Peyer's patch (tissue), 4 donors: ENCODE measurements at regions not wholly inside any gene's neighbourhood (a gene's known extent, or its start where the extent isn't known, plus 50 kb on each side); places are given as distances from the start of the nearest gene placed in this dataset.

ENCODE experiments used
- DNase-seq, 3 donors: peaks; one replicate each; pipeline ENCODE4 v3.0.0-alpha.2; 2017 to 2019
- H3K27ac ChIP-seq, 4 donors: fragments of 200-600 bp; sonication (generic); one replicate each; pipeline ENCODE4 v1.5.1; 2016 to 2019
- H3K27me3 ChIP-seq, 2 donors: fragments of 200-600 bp; sonication (generic); one replicate each; pipeline ENCODE4 v1.5.1; 2019
- H3K36me3 ChIP-seq, 3 donors: fragments of 200-600 bp; sonication (generic); one replicate each; pipeline ENCODE4 v1.5.1; 2016 to 2019
- H3K4me1 ChIP-seq, 4 donors: fragments of 200-600 bp; sonication (generic); one replicate each; pipeline ENCODE4 v1.5.1; 2016 to 2019
- H3K4me3 ChIP-seq, 4 donors: fragments of 200-600 bp; sonication (generic); 1 replicate in 3 of 4; 2 replicates in 1 of 4; pipeline ENCODE4 v1.5.1; 2016 to 2019; ENCODE audit warnings: mild to moderate bottlenecking in 1 of 4
- H3K9me3 ChIP-seq, 4 donors: fragments of 200-600 bp; sonication (generic); one replicate each; pipeline ENCODE4 v1.5.1; 2016 to 2019; ENCODE audit warnings: mild to moderate bottlenecking in 1 of 4
- POLR2A ChIP-seq, 2 donors: fragments of 450-650 bp; IDR thresholded peaks; one replicate each; pipeline ENCODE4 v1.5.1; 2017; ENCODE audit warnings: antibody characterized with exemption in 2 of 2, mild to moderate bottlenecking in 2 of 2, moderate library complexity in 2 of 2
- TF ChIP-seq, protein P1 (sequence below), 6 experiments: fragments of 450-650 bp in 4 of 6; fragments of 200-600 bp in 2 of 6; sonication (generic) in 1 of 6; IDR thresholded peaks; one replicate each; pipeline ENCODE4 v1.5.1; 2017 to 2019; ENCODE audit warnings: antibody characterized with exemption in 6 of 6, mild to moderate bottlenecking in 3 of 6, moderate library complexity in 1 of 6

DNA sequence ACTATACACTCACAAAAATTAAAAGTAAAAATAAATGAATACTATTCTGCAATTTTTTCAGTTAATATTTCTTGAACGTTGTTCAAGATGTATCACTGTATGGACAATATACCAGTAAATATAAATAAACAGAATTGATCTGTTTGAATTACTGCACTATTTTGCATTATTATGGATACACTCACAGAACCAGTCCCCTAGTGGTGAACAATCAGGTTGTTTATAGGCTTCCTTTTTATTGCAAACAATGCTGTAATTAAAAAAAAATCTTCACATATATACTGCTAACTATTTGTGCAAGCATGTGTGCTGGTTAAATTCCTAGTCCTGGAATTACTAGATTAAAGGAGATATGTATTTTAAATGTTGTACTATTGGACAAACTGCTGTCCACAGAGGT is 306.0 kb downstream of the FBXO15 start:
- no peaks in the 10 kb centered on the region for H3K36me3 ChIP-seq
- no peaks in the 10 kb centered on the region for H3K4me1 ChIP-seq
- no peak overlapping the region for H3K4me3 ChIP-seq
- TF ChIP-seq POLR2A (IDR thresholded peaks at IDR 0.05), result no peak
- TF ChIP-seq, protein P1, sequence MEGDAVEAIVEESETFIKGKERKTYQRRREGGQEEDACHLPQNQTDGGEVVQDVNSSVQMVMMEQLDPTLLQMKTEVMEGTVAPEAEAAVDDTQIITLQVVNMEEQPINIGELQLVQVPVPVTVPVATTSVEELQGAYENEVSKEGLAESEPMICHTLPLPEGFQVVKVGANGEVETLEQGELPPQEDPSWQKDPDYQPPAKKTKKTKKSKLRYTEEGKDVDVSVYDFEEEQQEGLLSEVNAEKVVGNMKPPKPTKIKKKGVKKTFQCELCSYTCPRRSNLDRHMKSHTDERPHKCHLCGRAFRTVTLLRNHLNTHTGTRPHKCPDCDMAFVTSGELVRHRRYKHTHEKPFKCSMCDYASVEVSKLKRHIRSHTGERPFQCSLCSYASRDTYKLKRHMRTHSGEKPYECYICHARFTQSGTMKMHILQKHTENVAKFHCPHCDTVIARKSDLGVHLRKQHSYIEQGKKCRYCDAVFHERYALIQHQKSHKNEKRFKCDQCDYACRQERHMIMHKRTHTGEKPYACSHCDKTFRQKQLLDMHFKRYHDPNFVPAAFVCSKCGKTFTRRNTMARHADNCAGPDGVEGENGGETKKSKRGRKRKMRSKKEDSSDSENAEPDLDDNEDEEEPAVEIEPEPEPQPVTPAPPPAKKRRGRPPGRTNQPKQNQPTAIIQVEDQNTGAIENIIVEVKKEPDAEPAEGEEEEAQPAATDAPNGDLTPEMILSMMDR (IDR thresholded peaks at IDR 0.05), result no peak
- DNase-seq, result no peak
- no peaks in the 10 kb centered on the region for H3K9me3 ChIP-seq
- H3K27ac ChIP-seq, result no peak overlapping the region
- H3K27me3 ChIP-seq, result no peaks in the 10 kb centered on the region

DNA sequence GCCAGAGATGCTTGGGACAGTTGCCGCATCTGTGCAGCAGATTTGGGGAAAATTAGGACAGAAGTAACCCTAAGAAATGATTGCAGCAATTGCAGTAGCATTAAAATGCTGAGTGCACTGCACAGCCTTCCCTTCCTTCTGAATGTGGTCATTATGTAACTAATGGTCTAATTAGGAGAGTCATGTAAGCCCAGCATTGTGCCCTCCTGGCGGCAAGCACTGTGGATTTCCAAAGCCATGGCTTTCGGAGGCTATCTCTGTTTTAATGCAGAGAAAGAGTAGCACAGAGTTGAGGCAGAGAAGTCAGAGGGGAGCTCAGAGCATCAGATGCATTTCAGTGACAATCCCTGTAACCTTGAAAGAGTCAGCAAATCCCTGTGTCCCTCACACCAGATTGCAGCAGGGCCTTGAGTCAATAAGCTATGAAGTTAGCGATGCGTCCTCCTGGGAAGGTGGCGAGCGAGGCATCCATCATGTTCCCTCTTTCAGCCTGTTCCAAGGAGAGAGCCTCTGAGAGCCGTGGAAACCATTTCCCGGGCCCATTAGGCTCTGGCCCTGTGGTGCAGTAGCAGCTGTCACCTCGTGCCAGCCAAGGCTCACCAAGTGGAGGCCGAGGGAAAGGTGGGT is 307.2 kb downstream of the FBXO15 start:
- H3K27me3 ChIP-seq, result no peaks in the 10 kb centered on the region
- no peak overlapping the region for H3K27ac ChIP-seq
- TF ChIP-seq POLR2A (IDR thresholded peaks at IDR 0.05), result no peak
- TF ChIP-seq, protein P1 (IDR thresholded peaks at IDR 0.05), result no peak
- H3K9me3 ChIP-seq, result no peaks in the 10 kb centered on the region
- H3K4me3 ChIP-seq, result no peak overlapping the region
- H3K4me1 ChIP-seq, result no peaks in the 10 kb centered on the region
- no peak for DNase-seq
- no peaks in the 10 kb centered on the region for H3K36me3 ChIP-seq

DNA sequence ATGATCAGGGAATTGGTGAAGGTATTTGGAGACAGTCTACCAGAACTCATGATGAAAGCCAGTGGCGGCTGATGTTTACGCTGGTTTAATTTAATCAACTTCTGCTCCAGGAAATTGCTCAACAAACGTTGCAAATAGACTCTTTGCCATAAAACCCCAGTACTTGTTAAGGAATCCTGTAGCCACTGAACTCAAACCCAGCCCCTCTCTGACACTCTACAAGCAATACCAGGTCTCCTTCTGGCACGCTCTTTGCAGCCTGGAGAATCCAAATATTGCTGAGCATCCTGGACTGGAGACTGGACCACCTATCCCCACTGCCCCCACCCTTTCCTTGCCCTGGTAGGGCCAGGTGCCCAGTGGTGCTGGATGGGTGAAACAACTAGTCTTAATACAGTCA is 308.2 kb downstream of the FBXO15 start:
- no peaks in the 10 kb centered on the region for H3K27me3 ChIP-seq

DNA sequence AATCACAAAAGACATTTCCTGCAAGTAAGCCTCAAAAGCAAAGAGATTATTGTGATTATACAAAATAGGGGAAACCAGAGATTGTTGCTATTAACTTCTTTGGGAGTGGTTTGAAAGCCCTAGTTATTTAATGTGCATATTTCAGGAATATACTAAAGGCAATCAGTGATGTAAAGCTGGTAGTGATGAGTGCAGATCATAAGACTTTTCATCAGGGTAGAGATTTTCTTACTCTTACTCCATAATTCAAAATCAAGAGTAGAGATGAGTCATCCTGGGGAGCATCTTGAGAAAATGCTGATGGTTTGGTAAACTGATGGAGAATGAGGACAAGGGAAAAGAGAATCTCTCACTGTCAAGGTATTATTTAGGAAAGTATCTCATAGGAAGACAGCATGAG is 309.5 kb downstream of the FBXO15 start:
- no peak overlapping the region for H3K4me3 ChIP-seq

More for the DNA sequence above, 308.2 kb downstream of the FBXO15 start:
- DNase-seq, result no peak
- TF ChIP-seq, protein P1 (IDR thresholded peaks at IDR 0.05), result no peak
- TF ChIP-seq POLR2A (IDR thresholded peaks at IDR 0.05), result no peak
- H3K36me3 ChIP-seq, result no peaks in the 10 kb centered on the region
- H3K27ac ChIP-seq, result no peak overlapping the region
- H3K4me1 ChIP-seq, result no peaks in the 10 kb centered on the region
- H3K9me3 ChIP-seq, result no peaks in the 10 kb centered on the region
- H3K4me3 ChIP-seq, result no peak overlapping the region

DNA sequence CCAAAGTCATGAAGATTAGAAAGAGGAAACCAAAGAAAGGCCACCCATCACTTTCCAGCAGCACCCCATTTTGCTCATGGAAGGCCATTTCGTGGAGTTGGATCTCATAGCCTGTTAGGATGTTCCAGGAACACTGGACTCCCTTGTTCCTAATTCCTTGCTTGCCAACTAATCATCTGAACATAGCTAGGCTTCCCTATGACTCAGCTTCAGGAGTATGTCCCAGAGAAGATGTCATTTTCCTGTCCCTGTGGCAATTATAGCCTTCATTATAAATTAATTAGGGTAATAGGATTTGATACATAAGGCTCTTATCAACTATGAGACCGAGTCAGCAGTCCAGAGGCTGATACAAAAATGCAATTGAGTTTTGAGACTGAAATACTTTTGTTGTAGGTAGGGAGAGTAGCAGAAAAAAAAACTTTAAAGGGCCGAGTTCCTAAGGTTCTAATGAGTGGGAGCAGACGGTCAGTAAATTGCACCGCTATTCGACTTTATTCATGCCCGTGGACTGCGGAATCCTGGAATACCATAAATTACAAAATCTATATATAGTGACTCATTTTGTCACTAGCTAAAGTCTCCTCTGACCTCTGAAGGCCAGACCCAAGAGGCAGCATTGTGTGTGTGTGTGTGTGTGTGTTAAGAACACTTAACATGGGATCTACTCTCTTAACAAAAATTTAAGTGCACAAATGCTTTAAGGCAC is 311.8 kb downstream of the FBXO15 start:
- no peak for DNase-seq
- Histone ChIP-seq H3K27me3 (no peaks in the 10 kb centered on the region), H3K4me1 (no peaks in the 10 kb centered on the region), H3K36me3 (no peaks in the 10 kb centered on the region), H3K4me3 (no peak overlapping the region), H3K27ac (no peak overlapping the region), H3K9me3 (no peaks in the 10 kb centered on the region)
- TF ChIP-seq, protein P1 (IDR thresholded peaks at IDR 0.05), result no peak

More for the DNA sequence above, 309.5 kb downstream of the FBXO15 start:
- Histone ChIP-seq H3K27me3 (no peaks in the 10 kb centered on the region), H3K36me3 (no peaks in the 10 kb centered on the region), H3K4me1 (no peaks in the 10 kb centered on the region), H3K27ac (no peak overlapping the region), H3K9me3 (no peaks in the 10 kb centered on the region)
- TF ChIP-seq, protein P1 (IDR thresholded peaks at IDR 0.05), result no peak
- TF ChIP-seq POLR2A (IDR thresholded peaks at IDR 0.05), result no peak
- DNase-seq, result no peak
